MM.1S (cell line): ENCODE measurements at regions not wholly inside any gene's neighbourhood (a gene's known extent, or its start where the extent isn't known, plus 50 kb on each side); places are given as distances from the start of the nearest gene placed in this dataset.

Experiments used
- DNase-seq: peaks from one replicate; pipeline ENCODE4 v3.0.0-alpha.2; 2015
- H2AFZ ChIP-seq: fragments of 300-600 bp; sonication (generic); 2 replicates; pipeline ENCODE4 v1.6.0; 2016; ENCODE audit warnings: antibody characterized with exemption, low read length
- H3F3A ChIP-seq: fragments of 300-600 bp; sonication (generic); 2 replicates; pipeline ENCODE4 v1.6.1; 2016; ENCODE audit warnings: mild to moderate bottlenecking, antibody characterized with exemption, low read length, moderate library complexity, mixed read lengths; ENCODE audit not compliant: insufficient read depth
- H3K27ac ChIP-seq: fragments of 300-600 bp; sonication (generic); 2 replicates; pipeline ENCODE4 v1.5.1; 2016; ENCODE audit warnings: mild to moderate bottlenecking, low read length
- H3K27me3 ChIP-seq: fragments of 300-600 bp; sonication (generic); replicated peaks from 2 replicates; pipeline ENCODE4 v1.6.0; 2016; ENCODE audit warnings: low read length; ENCODE audit not compliant: insufficient read depth
- H3K36me3 ChIP-seq: fragments of 300-600 bp; sonication (generic); replicated peaks from 2 replicates; pipeline ENCODE4 v1.6.1; 2016; ENCODE audit warnings: mild to moderate bottlenecking, low read length, mixed read lengths; ENCODE audit not compliant: insufficient read depth
- H3K4me1 ChIP-seq: fragments of 300-600 bp; sonication (generic); 2 replicates; pipeline ENCODE4 v1.6.1; 2016; ENCODE audit warnings: low read length, mixed read lengths
- H3K4me2 ChIP-seq: fragments of 300-600 bp; sonication (generic); 2 replicates; pipeline ENCODE4 v1.6.0; 2016; ENCODE audit warnings: low read depth, low read length
- H3K4me3 ChIP-seq: fragments of 300-600 bp; sonication (generic); 2 replicates; pipeline ENCODE4 v1.5.1; 2016; ENCODE audit warnings: low read length, mixed read lengths
- H3K79me2 ChIP-seq: fragments of 300-600 bp; sonication (generic); 2 replicates; pipeline ENCODE4 v1.6.1; 2016; ENCODE audit warnings: mixed run types, low read length, mixed read lengths
- H3K9ac ChIP-seq: fragments of 300-600 bp; sonication (generic); 2 replicates; pipeline ENCODE4 v1.6.1; 2016; ENCODE audit warnings: low read length, mixed read lengths
- H3K9me2 ChIP-seq: fragments of 300-600 bp; sonication (generic); replicated peaks from 2 replicates; pipeline ENCODE4 v1.6.1; 2016; ENCODE audit warnings: mild to moderate bottlenecking, low read length, mixed read lengths; ENCODE audit not compliant: insufficient read depth
- H3K9me3 ChIP-seq: fragments of 300-600 bp; sonication (generic); replicated peaks from 2 replicates; pipeline ENCODE4 v1.6.1; 2016; ENCODE audit warnings: mild to moderate bottlenecking, low read length, mixed read lengths; ENCODE audit not compliant: insufficient read depth
- H4K20me1 ChIP-seq: fragments of 300-600 bp; sonication (generic); 2 replicates; pipeline ENCODE4 v1.6.1; 2016; ENCODE audit warnings: mild to moderate bottlenecking, low read length, moderate library complexity, mixed read lengths; ENCODE audit not compliant: insufficient read depth
- EZH2 ChIP-seq: fragments of 300-600 bp; sonication (generic); optimal IDR thresholded peaks from 2 replicates; pipeline ENCODE3; 2017; ENCODE audit warnings: low read depth, mild to moderate bottlenecking, antibody characterized with exemption, low read length, mixed read lengths
- EZH2phosphoT487 ChIP-seq: fragments of 300-600 bp; sonication (generic); IDR thresholded peaks from 2 replicates; pipeline ENCODE4 v1.6.1; 2018; ENCODE audit warnings: antibody characterized with exemption, low read length
- TF ChIP-seq, protein P1 (sequence below): fragments of 300-600 bp; sonication (generic); IDR thresholded peaks from 2 replicates; pipeline ENCODE4 v1.5.1; 2016; ENCODE audit warnings: antibody characterized with exemption, low read length, mixed read lengths

DNA sequence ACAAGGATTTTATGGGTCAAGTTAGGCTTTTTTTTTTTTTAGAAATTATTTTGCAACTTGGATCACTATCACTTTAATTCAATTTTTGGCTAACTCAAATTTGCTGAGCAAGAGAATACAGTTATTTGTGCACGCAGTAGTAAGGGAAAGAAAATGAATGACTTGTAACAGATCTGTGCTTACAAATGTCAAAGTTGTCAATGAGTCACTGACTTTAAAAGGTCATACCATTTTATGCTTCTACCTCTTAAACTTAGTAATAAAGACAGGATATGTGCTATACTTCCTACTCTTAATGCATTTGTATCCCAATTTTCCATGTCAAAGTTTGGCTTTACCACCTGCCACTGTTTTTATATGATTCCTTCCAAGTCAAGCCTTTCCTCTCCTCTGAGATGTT lies 131.1 kb upstream of the FBXO33 start:
- no peaks in the 10 kb centered on the region for H3K9me3 ChIP-seq
- no peak overlapping the region for H3K9ac ChIP-seq
- H3K4me1 ChIP-seq = no peaks in the 10 kb centered on the region
- DNase-seq = no peak
- no peaks in the 10 kb centered on the region for H3K79me2 ChIP-seq
- no peak for TF ChIP-seq EZH2
- no peak for TF ChIP-seq EZH2phosphoT487
- TF ChIP-seq, protein P1, sequence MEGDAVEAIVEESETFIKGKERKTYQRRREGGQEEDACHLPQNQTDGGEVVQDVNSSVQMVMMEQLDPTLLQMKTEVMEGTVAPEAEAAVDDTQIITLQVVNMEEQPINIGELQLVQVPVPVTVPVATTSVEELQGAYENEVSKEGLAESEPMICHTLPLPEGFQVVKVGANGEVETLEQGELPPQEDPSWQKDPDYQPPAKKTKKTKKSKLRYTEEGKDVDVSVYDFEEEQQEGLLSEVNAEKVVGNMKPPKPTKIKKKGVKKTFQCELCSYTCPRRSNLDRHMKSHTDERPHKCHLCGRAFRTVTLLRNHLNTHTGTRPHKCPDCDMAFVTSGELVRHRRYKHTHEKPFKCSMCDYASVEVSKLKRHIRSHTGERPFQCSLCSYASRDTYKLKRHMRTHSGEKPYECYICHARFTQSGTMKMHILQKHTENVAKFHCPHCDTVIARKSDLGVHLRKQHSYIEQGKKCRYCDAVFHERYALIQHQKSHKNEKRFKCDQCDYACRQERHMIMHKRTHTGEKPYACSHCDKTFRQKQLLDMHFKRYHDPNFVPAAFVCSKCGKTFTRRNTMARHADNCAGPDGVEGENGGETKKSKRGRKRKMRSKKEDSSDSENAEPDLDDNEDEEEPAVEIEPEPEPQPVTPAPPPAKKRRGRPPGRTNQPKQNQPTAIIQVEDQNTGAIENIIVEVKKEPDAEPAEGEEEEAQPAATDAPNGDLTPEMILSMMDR = no peak
- H3K27ac ChIP-seq = no peak overlapping the region
- no peaks in the 10 kb centered on the region for H3K9me2 ChIP-seq
- H3K36me3 ChIP-seq = no peaks in the 10 kb centered on the region
- no peaks in the 10 kb centered on the region for H4K20me1 ChIP-seq
- H2AFZ ChIP-seq = no peak overlapping the region
- H3K27me3 ChIP-seq = no peaks in the 10 kb centered on the region
- no peak overlapping the region for H3K4me2 ChIP-seq
- H3K4me3 ChIP-seq = no peak overlapping the region
- no peaks in the 10 kb centered on the region for H3F3A ChIP-seq

DNA sequence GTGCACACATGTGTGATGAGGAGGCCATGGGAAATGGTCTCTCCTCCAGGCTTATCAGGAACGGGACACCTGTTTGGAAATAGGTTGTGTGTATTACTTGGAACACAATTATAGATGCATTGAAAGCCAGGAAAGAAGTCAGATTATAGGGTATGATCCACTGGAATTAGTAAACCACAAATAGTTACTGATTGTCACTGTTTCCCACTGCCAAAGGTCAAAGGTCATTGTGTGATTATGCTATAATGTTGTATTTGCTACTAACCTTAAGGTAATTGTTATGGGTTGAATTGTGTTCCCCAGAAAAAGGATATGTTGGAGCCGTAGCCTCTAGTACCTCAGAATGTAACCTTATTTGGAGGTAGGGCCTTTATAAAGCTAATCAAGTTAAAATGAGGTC lies 129.9 kb upstream of the FBXO33 start:
- Histone ChIP-seq H3K27me3 (no peaks in the 10 kb centered on the region), H2AFZ (no peak overlapping the region), H3K4me1 (no peaks in the 10 kb centered on the region), H3K4me2 (no peak overlapping the region), H3K9me2 (no peaks in the 10 kb centered on the region), H3K4me3 (no peak overlapping the region), H3K9me3 (no peaks in the 10 kb centered on the region), H3K36me3 (no peaks in the 10 kb centered on the region), H3F3A (no peaks in the 10 kb centered on the region), H3K79me2 (no peaks in the 10 kb centered on the region), H3K9ac (no peak overlapping the region), H3K27ac (no peak overlapping the region), H4K20me1 (no peaks in the 10 kb centered on the region)
- no peak for TF ChIP-seq EZH2phosphoT487
- TF ChIP-seq, protein P1 = no peak
- TF ChIP-seq EZH2 = no peak
- DNase-seq = no peak

DNA sequence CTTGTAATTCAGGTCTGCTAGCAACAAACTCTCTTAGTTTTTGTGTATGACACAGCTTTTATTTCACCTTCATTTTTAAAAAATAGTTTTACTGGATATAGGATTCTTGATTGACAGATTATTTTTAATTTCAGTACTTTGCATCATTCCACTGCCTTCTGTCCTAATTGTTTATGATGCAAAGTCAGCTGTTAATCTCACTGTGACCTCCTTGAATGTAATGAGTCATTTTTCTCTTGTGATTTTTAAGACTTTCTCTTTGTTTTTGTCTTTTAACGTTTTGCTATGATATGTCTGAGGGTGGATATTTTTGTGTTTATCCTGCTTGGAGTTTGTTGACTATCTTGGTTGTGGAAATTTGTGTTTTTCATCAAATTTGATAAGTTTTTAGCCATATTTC lies 126.3 kb upstream of the FBXO33 start:
- no peak overlapping the region for H3K9ac ChIP-seq
- no peaks in the 10 kb centered on the region for H3K4me1 ChIP-seq
- TF ChIP-seq EZH2 (no peak), EZH2phosphoT487 (no peak)
- TF ChIP-seq, protein P1 = no peak
- no peaks in the 10 kb centered on the region for H3K36me3 ChIP-seq
- H3K9me3 ChIP-seq = no peaks in the 10 kb centered on the region
- no peaks in the 10 kb centered on the region for H3F3A ChIP-seq
- H3K9me2 ChIP-seq = no peaks in the 10 kb centered on the region
- no peaks in the 10 kb centered on the region for H4K20me1 ChIP-seq
- no peaks in the 10 kb centered on the region for H3K79me2 ChIP-seq
- H3K27me3 ChIP-seq = no peaks in the 10 kb centered on the region
- H3K27ac ChIP-seq = no peak overlapping the region
- H2AFZ ChIP-seq = no peak overlapping the region
- H3K4me3 ChIP-seq = no peak overlapping the region
- DNase-seq = no peak
- H3K4me2 ChIP-seq = no peak overlapping the region
